WTC11 (cell line): ENCODE measurements at regions not wholly inside any gene's neighbourhood (a gene's known extent, or its start where the extent isn't known, plus 50 kb on each side); places are given as distances from the start of the nearest gene placed in this dataset.

Experiments
- CTCF ChIP-seq: fragments of 200-600 bp; IDR thresholded peaks from 2 replicates; pipeline ENCODE4 v1.8.0; 2022; ENCODE audit warnings: antibody characterized with exemption
- FOXK1 ChIP-seq: sonication (generic); formaldehyde crosslinking; IDR thresholded peaks from 2 replicates; pipeline ENCODE4 v1.8.0; 2022; ENCODE audit warnings: mild to moderate bottlenecking, moderate library complexity, missing genetic modification reagents
- IRF2 ChIP-seq: sonication (generic); formaldehyde crosslinking; IDR thresholded peaks from 2 replicates; pipeline ENCODE4 v1.8.0; 2022; ENCODE audit warnings: low read depth, missing genetic modification reagents, borderline replicate concordance
- MAX ChIP-seq: sonication (generic); formaldehyde crosslinking; IDR thresholded peaks from 2 replicates; pipeline ENCODE4 v1.8.0; 2022; ENCODE audit warnings: mild to moderate bottlenecking, missing genetic modification reagents
- MLX ChIP-seq: sonication (generic); formaldehyde crosslinking; IDR thresholded peaks from 2 replicates; pipeline ENCODE4 v1.8.1; 2023; ENCODE audit warnings: mild to moderate bottlenecking, missing genetic modification reagents, moderate library complexity
- ZNF232 ChIP-seq: sonication (generic); formaldehyde crosslinking; IDR thresholded peaks from 2 replicates; pipeline ENCODE4 v1.8.0; 2022; ENCODE audit warnings: mild to moderate bottlenecking, missing genetic modification reagents

DNA sequence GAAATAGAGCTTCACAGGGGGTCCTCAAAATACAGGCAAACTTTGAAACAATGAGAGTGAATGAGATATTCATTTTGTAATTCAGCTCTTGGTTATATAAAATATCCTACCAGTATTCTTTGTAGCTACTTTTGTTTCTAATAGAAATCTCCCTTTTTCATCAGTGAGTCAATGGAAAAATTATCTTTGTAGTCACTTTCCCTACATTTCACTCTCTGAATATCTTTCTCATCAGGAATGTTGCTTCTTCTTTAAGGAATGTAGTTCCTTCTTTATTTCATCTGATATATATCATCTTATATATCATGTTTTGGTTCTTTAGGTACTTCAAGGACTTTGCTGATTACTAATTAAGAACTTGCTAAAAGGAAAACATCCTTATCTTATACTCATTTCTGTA is 280.3 kb upstream of the NUDT12 start:
- no peak for TF ChIP-seq MAX (CRISPR knock-in tag)
- TF ChIP-seq CTCF, result no peak
- TF ChIP-seq FOXK1 (CRISPR knock-in tag), result no peak
- no peak for TF ChIP-seq MLX (CRISPR knock-in tag)
- TF ChIP-seq ZNF232 (CRISPR knock-in tag), result no peak
- TF ChIP-seq IRF2 (CRISPR knock-in tag), result no peak
